ENCODE measurements at regions not wholly inside any gene's neighbourhood (a gene's known extent, or its start where the extent isn't known, plus 50 kb on each side); places are given as distances from the start of the nearest gene placed in this dataset.
A peak's percentile ranks its signal among the peaks of the same experiment; 100 is the strongest.

DNA sequence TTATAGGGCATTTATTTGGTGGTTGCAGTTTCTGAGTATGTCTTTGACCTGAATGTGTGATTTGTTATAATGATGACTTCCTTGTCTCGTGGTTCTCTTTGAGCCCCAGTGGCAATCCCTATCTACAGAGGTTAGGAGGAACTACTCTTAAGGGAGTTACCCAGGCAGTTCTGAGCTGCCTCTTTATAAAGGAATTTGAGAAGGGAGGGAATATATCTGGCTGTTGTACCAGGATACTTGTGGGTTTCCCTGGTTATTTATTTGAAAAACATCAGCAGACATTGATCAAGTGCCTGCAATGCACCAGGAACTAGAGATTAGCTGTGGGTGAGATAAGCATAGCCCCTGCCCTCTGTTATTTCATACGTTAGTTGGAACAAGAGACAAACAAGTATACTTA is 243.5 kb upstream of the ARHGAP20 start:
- DNase-seq = no peak
- H3K9me3 ChIP-seq = no peaks in the 10 kb centered on the region
- intact Hi-C loops (cut with DNase I) = no loop called here
- H3K36me3 ChIP-seq = no peaks in the 10 kb centered on the region
- no peaks in the 10 kb centered on the region for H3K27me3 ChIP-seq
- H3K4me1 ChIP-seq = peaks cover 0 to 3% of the 10 kb centered on the region in 2 donors
- H3K27ac ChIP-seq = no peak overlapping the region
- ATAC-seq = no peak
- no peak for TF ChIP-seq CTCF (IDR thresholded peaks at IDR 0.05)
- no peak overlapping the region for H3K4me3 ChIP-seq

DNA sequence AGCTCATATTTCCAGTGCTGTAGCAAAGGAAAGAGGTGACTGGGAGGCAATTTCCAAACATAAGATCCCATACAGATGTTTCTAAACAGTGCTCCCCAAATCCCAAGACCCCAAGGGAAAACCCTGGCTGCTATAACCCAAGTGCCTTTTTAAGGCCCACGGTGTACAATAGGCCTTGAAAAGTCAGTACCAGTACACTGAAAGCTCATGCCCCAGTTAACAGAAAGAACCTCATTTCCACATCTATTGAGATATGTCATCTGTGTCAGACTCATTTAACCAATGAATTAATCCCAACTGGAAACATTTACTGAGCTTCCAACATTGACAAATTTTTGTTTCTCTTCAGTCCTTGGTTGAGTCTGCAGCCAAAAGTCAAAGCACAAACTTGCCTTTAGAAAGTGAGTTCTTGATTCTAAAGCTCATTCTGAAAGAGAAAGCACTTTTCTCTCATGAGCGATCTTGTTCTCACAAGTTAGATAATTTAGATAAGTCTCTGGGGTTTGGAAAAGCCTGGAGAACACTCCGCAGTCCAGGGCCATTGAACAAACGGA is 239.8 kb upstream of the ARHGAP20 start:
- TF ChIP-seq CTCF (IDR thresholded peaks at IDR 0.05) = no peak
- intact Hi-C loops (cut with DNase I) = no loop called here
- no peak overlapping the region for H3K4me3 ChIP-seq
- H3K9me3 ChIP-seq = no peaks in the 10 kb centered on the region
- H3K27me3 ChIP-seq = no peaks in the 10 kb centered on the region
- ATAC-seq (peak; percentile 13), DNase-seq (no peak)
- H3K4me1 ChIP-seq = peaks cover 0 to 3% of the 10 kb centered on the region in 2 donors
- H3K27ac ChIP-seq = no peak overlapping the region
- no peaks in the 10 kb centered on the region for H3K36me3 ChIP-seq

- Histone ChIP-seq H3K9me3 (no peaks in the 10 kb centered on the region), H3K27me3 (no peaks in the 10 kb centered on the region), H3K4me1 (peaks cover 0 to 3% of the 10 kb centered on the region in 2 donors), H3K4me3 (no peak overlapping the region), H3K36me3 (no peaks in the 10 kb centered on the region), H3K27ac (no peak overlapping the region)
- no peak for TF ChIP-seq CTCF (IDR thresholded peaks at IDR 0.05)
- DNase-seq (peak in 1 of 4 donors; percentile 26), ATAC-seq (peak; percentile 76)
- intact Hi-C loops (cut with DNase I) = no loop called here
Observed at GRCh38 chr11:110951037-110951949, 239.1 kb upstream of the ARHGAP20 start.

DNA sequence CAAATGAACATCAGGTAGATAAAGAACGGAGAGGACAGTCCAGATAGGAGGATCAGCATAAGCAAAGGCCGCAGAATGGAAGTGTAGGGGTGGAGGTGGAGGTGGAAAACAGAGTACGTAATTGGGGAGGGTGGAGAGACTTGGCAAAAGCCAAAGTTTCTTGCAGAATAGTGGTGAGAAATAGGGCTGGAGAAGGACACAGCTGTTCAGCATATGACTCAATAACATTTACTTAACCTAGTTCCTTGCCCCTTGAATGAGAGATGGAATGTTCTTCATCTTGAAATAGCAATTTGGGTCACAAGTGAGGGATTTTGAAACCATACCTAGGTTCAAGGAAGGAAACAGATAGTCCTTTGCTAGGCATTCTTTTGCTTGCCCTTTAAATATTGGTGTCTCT is 235.9 kb upstream of the ARHGAP20 start:
- peaks cover 0 to 3% of the 10 kb centered on the region in 2 donors for H3K4me1 ChIP-seq
- ATAC-seq (peak; percentile 50), DNase-seq (no peak)
- no peaks in the 10 kb centered on the region for H3K27me3 ChIP-seq
- H3K4me3 ChIP-seq = no peak overlapping the region
- H3K36me3 ChIP-seq = no peaks in the 10 kb centered on the region
- H3K9me3 ChIP-seq = no peaks in the 10 kb centered on the region
- no peak overlapping the region for H3K27ac ChIP-seq
- TF ChIP-seq CTCF (IDR thresholded peaks at IDR 0.05) = no peak
- intact Hi-C loops (cut with DNase I) = no loop called here

- Histone ChIP-seq H3K27me3 (no peaks in the 10 kb centered on the region), H3K4me3 (no peak overlapping the region), H3K9me3 (no peaks in the 10 kb centered on the region), H3K4me1 (peaks cover 0 to 3% of the 10 kb centered on the region in 2 donors), H3K36me3 (no peaks in the 10 kb centered on the region), H3K27ac (no peak overlapping the region)
- no peak for TF ChIP-seq CTCF (IDR thresholded peaks at IDR 0.05)
- intact Hi-C loops (cut with DNase I) = no loop called here
- DNase-seq (no peak), ATAC-seq (no peak)
Observed at GRCh38 chr11:110947096-110947495, 234.9 kb upstream of the ARHGAP20 start.
